ENCODE measurements at regions not wholly inside any gene's neighbourhood (a gene's known extent, or its start where the extent isn't known, plus 50 kb on each side); places are given as distances from the start of the nearest gene placed in this dataset.
"Not testable (repeated sequence)": the region's sequence is repeated elsewhere in the genome, so short reads cannot be mapped to it uniquely, and the experiment has no call there.

- Histone ChIP-seq H3K4me3 (ENCODE audit: low read depth, low read length) (no peak overlapping the region), H3K4me1 (no peaks in the 10 kb centered on the region), H3K9me3 (no peaks in the 10 kb centered on the region), H3K36me3 (ENCODE audit: control insufficient read depth, insufficient read depth, low read length) (no peaks in the 10 kb centered on the region), H3K27me3 (replicated peaks; ENCODE audit: control insufficient read depth, insufficient read depth, low read length) (no peaks in the 10 kb centered on the region)
- Mint-ChIP-seq H3K4me1 (ENCODE audit: low read depth, unreplicated experiment) (no peaks in the 10 kb centered on the region), H3K9me3 (ENCODE audit: unreplicated experiment) (peaks cover 5% of the 10 kb centered on the region), H3K4me3 (ENCODE audit: unreplicated experiment) (no peak overlapping the region), H3K27me3 (ENCODE audit: insufficient read depth, unreplicated experiment) (no peaks in the 10 kb centered on the region), H3K27ac (ENCODE audit: unreplicated experiment) (no peak overlapping the region), H3K36me3 (ENCODE audit: insufficient read depth, unreplicated experiment) (no peaks in the 10 kb centered on the region)
- no peak for DNase-seq
- BruUV-seq (replicated peaks): no TSS peak
- ChIA-PET POLR2A (no interaction called here), CTCF (no interaction called here)
- TF ChIP-seq CTCF (IDR thresholded peaks at IDR 0.05; ENCODE audit: insufficient read depth in 1 of 2, low read depth in 1 of 2, low read length in 1 of 2, severe bottlenecking in 1 of 2, unreplicated experiment in 1 of 2): no peak
- intact Hi-C loops (cut with micrococcal nuclease; ENCODE audit: unreplicated experiment): no loop called here
These were observed 609.3 kb upstream of the IGFBP7 start for GRCh38 chr4:57719456-57719855.

GRCh38 chr4:57714313-57714712 lies 604.1 kb upstream of the IGFBP7 start:
- H3K36me3 ChIP-seq (ENCODE audit: control insufficient read depth, insufficient read depth, low read length); intact Hi-C loops (cut with micrococcal nuclease; ENCODE audit: unreplicated experiment); H3K4me1 ChIP-seq; H3K9me3 Mint-ChIP-seq (ENCODE audit: unreplicated experiment); H3K27me3 Mint-ChIP-seq (ENCODE audit: insufficient read depth, unreplicated experiment); CTCF ChIA-PET; H3K9me3 ChIP-seq; H3K36me3 Mint-ChIP-seq (ENCODE audit: insufficient read depth, unreplicated experiment); H3K27ac Mint-ChIP-seq (ENCODE audit: unreplicated experiment); H3K4me3 ChIP-seq (ENCODE audit: low read depth, low read length); BruUV-seq (replicated peaks); POLR2A ChIA-PET; H3K4me3 Mint-ChIP-seq (ENCODE audit: unreplicated experiment); H3K27me3 ChIP-seq (replicated peaks; ENCODE audit: control insufficient read depth, insufficient read depth, low read length); H3K4me1 Mint-ChIP-seq (ENCODE audit: low read depth, unreplicated experiment); DNase-seq: not testable (repeated sequence)

GRCh38 chr4:57710053-57710452 lies 599.9 kb upstream of the IGFBP7 start:
- Mint-ChIP-seq H3K27me3 (ENCODE audit: insufficient read depth, unreplicated experiment) (no peaks in the 10 kb centered on the region), H3K27ac (ENCODE audit: unreplicated experiment) (no peak overlapping the region), H3K9me3 (ENCODE audit: unreplicated experiment) (peaks cover 2% of the 10 kb centered on the region), H3K36me3 (ENCODE audit: insufficient read depth, unreplicated experiment) (no peaks in the 10 kb centered on the region), H3K4me3 (ENCODE audit: unreplicated experiment) (no peak overlapping the region), H3K4me1 (ENCODE audit: low read depth, unreplicated experiment) (peaks cover 5% of the 10 kb centered on the region)
- H3K9me3 ChIP-seq: no peaks in the 10 kb centered on the region
- H3K27me3 ChIP-seq (replicated peaks; ENCODE audit: control insufficient read depth, insufficient read depth, low read length): no peaks in the 10 kb centered on the region
- no peak for DNase-seq
- H3K36me3 ChIP-seq (ENCODE audit: control insufficient read depth, insufficient read depth, low read length): no peaks in the 10 kb centered on the region
- no peak for TF ChIP-seq CTCF (IDR thresholded peaks at IDR 0.05; ENCODE audit: insufficient read depth in 1 of 2, low read depth in 1 of 2, low read length in 1 of 2, severe bottlenecking in 1 of 2, unreplicated experiment in 1 of 2)
- H3K4me1 ChIP-seq: peaks cover 6% of the 10 kb centered on the region
- no TSS peak for BruUV-seq (replicated peaks)
- ChIA-PET POLR2A (no interaction called here), CTCF (no interaction called here)
- intact Hi-C loops (cut with micrococcal nuclease; ENCODE audit: unreplicated experiment): no loop called here
- H3K4me3 ChIP-seq (ENCODE audit: low read depth, low read length): no peak overlapping the region

- no peaks in the 10 kb centered on the region for H3K9me3 Mint-ChIP-seq (ENCODE audit: unreplicated experiment)
- Histone ChIP-seq H3K27me3 (replicated peaks; ENCODE audit: control insufficient read depth, insufficient read depth, low read length) (no peaks in the 10 kb centered on the region), H3K4me3 (ENCODE audit: low read depth, low read length) (no peak overlapping the region), H3K36me3 (ENCODE audit: control insufficient read depth, insufficient read depth, low read length) (no peaks in the 10 kb centered on the region), H3K9me3 (no peaks in the 10 kb centered on the region), H3K4me1 (no peaks in the 10 kb centered on the region)
- H3K4me1 Mint-ChIP-seq (ENCODE audit: low read depth, unreplicated experiment): no peaks in the 10 kb centered on the region
- ChIA-PET CTCF (no interaction called here), POLR2A (no interaction called here)
- no peaks in the 10 kb centered on the region for H3K27me3 Mint-ChIP-seq (ENCODE audit: insufficient read depth, unreplicated experiment)
- H3K27ac Mint-ChIP-seq (ENCODE audit: unreplicated experiment): no peak overlapping the region
- no peak for TF ChIP-seq CTCF (IDR thresholded peaks at IDR 0.05; ENCODE audit: insufficient read depth in 1 of 2, low read depth in 1 of 2, low read length in 1 of 2, severe bottlenecking in 1 of 2, unreplicated experiment in 1 of 2)
- no peaks in the 10 kb centered on the region for H3K36me3 Mint-ChIP-seq (ENCODE audit: insufficient read depth, unreplicated experiment)
- no peak for DNase-seq
- H3K4me3 Mint-ChIP-seq (ENCODE audit: unreplicated experiment): no peak overlapping the region
- intact Hi-C loops (cut with micrococcal nuclease; ENCODE audit: unreplicated experiment): no loop called here
- no TSS peak for BruUV-seq (replicated peaks)
These were observed 581.2 kb upstream of the IGFBP7 start for GRCh38 chr4:57691370-57691769.

Data from Caco-2 (cell line).